PFSK-1 (cell line): ENCODE measurements at regions not wholly inside any gene's neighbourhood (a gene's known extent, or its start where the extent isn't known, plus 50 kb on each side); places are given as distances from the start of the nearest gene placed in this dataset.

Experiments used
- POLR2AphosphoS5 ChIP-seq: IDR thresholded peaks from 2 replicates; pipeline ENCODE4 v1.6.1; 2012; ENCODE audit warnings: low read depth, mild to moderate bottlenecking, control low read depth, low read length, moderate library complexity
- SIN3A ChIP-seq: IDR thresholded peaks from 2 replicates; pipeline ENCODE4 v1.6.1; 2012; ENCODE audit warnings: mild to moderate bottlenecking, low read length, moderate library complexity, borderline replicate concordance; ENCODE audit not compliant: insufficient read depth
- TAF1 ChIP-seq: IDR thresholded peaks from 2 replicates; pipeline ENCODE4 v1.6.1; 2012; ENCODE audit warnings: low read length, control low read depth, borderline replicate concordance; ENCODE audit not compliant: insufficient read depth
- TF ChIP-seq, protein P1 (sequence below), 2 experiments: IDR thresholded peaks; 2 replicates each; pipeline versions ENCODE4 v1.6.1 to v1.8.0; 2011 to 2012; ENCODE audit warnings: low read depth in 2 of 2, low read length in 2 of 2, control low read depth in 1 of 2, inconsistent platforms in 1 of 2, mild to moderate bottlenecking in 1 of 2, moderate library complexity in 1 of 2; ENCODE audit not compliant: insufficient read depth in 1 of 2

- TF ChIP-seq, protein P1, sequence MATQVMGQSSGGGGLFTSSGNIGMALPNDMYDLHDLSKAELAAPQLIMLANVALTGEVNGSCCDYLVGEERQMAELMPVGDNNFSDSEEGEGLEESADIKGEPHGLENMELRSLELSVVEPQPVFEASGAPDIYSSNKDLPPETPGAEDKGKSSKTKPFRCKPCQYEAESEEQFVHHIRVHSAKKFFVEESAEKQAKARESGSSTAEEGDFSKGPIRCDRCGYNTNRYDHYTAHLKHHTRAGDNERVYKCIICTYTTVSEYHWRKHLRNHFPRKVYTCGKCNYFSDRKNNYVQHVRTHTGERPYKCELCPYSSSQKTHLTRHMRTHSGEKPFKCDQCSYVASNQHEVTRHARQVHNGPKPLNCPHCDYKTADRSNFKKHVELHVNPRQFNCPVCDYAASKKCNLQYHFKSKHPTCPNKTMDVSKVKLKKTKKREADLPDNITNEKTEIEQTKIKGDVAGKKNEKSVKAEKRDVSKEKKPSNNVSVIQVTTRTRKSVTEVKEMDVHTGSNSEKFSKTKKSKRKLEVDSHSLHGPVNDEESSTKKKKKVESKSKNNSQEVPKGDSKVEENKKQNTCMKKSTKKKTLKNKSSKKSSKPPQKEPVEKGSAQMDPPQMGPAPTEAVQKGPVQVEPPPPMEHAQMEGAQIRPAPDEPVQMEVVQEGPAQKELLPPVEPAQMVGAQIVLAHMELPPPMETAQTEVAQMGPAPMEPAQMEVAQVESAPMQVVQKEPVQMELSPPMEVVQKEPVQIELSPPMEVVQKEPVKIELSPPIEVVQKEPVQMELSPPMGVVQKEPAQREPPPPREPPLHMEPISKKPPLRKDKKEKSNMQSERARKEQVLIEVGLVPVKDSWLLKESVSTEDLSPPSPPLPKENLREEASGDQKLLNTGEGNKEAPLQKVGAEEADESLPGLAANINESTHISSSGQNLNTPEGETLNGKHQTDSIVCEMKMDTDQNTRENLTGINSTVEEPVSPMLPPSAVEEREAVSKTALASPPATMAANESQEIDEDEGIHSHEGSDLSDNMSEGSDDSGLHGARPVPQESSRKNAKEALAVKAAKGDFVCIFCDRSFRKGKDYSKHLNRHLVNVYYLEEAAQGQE (IDR thresholded peaks at IDR 0.05; ENCODE audit: insufficient read depth in 1 of 2, low read depth in 2 of 2, low read length in 2 of 2) = no peak
- TF ChIP-seq POLR2AphosphoS5 = no peak
- no peak for TF ChIP-seq TAF1
- no peak for TF ChIP-seq SIN3A
Observed at GRCh38 chr9:86648156-86648827, 294.1 kb upstream of the TUT7 start.
